ENCODE measurements at regions not wholly inside any gene's neighbourhood (a gene's known extent, or its start where the extent isn't known, plus 50 kb on each side); places are given as distances from the start of the nearest gene placed in this dataset.

DNA sequence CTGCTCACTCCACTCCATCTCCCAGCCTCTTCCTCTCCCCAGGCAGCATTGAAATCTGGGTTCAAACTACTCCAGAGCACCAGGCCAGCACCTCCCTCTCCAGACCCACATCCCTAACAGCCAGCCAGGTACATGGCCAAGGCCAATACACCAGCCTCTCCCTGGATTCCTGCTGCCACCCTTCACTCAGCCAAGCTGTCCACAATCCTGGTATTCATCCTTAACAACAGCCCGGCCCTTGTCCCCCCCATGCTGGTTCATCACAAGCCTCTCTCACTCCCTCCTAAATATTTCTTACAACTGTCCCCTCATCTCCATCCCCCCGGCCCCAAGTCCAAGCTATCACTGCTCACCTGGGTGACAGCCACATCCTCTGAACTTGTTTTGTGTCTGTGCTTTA is 129.9 kb upstream of the HAAO start:
- TF ChIP-seq, protein P1, sequence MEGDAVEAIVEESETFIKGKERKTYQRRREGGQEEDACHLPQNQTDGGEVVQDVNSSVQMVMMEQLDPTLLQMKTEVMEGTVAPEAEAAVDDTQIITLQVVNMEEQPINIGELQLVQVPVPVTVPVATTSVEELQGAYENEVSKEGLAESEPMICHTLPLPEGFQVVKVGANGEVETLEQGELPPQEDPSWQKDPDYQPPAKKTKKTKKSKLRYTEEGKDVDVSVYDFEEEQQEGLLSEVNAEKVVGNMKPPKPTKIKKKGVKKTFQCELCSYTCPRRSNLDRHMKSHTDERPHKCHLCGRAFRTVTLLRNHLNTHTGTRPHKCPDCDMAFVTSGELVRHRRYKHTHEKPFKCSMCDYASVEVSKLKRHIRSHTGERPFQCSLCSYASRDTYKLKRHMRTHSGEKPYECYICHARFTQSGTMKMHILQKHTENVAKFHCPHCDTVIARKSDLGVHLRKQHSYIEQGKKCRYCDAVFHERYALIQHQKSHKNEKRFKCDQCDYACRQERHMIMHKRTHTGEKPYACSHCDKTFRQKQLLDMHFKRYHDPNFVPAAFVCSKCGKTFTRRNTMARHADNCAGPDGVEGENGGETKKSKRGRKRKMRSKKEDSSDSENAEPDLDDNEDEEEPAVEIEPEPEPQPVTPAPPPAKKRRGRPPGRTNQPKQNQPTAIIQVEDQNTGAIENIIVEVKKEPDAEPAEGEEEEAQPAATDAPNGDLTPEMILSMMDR (conservative IDR thresholded peaks at IDR 0.05; ENCODE audit: low read depth, low read length), result no peak
- no peak for TF ChIP-seq EZH2 (IDR thresholded peaks at IDR 0.05; ENCODE audit: borderline replicate concordance, low read depth, low read length, poor library complexity, severe bottlenecking)
